ENCODE measurements at regions not wholly inside any gene's neighbourhood (a gene's known extent, or its start where the extent isn't known, plus 50 kb on each side); places are given as distances from the start of the nearest gene placed in this dataset.

- Histone ChIP-seq H3K9me3 (no peaks in the 10 kb centered on the region; the same call in 1 of the 2 replicates), H3K9ac (no peak overlapping the region), H3K27ac (ENCODE audit: low read depth in 2 of 2, low read length in 1 of 2) (no peak overlapping the region), H4K20me1 (ENCODE audit: insufficient read depth) (no peaks in the 10 kb centered on the region), H3K79me2 (ENCODE audit: insufficient read depth) (no peaks in the 10 kb centered on the region), H3K36me3 (replicated peaks in 1 of 2; ENCODE audit: control insufficient read depth in 1 of 2, insufficient read depth in 2 of 2, low read length in 1 of 2) (no peaks in the 10 kb centered on the region), H3F3A (replicated peaks; ENCODE audit: insufficient read depth) (no peaks in the 10 kb centered on the region), H3K4me2 (no peak overlapping the region), H3K9me2 (no peaks in the 10 kb centered on the region), H3K27me3 (ENCODE audit: insufficient read depth) (no peaks in the 10 kb centered on the region), H3K4me1 (ENCODE audit: control insufficient read depth in 1 of 2, insufficient read depth in 2 of 2, low read depth in 1 of 2, low read length in 1 of 2) (no peaks in the 10 kb centered on the region), H2AFZ (ENCODE audit: low read depth) (no peak overlapping the region), H3K4me3 (ENCODE audit: low read depth in 2 of 2, low read length in 1 of 2) (no peak overlapping the region)
- no peak for TF ChIP-seq NFIC (IDR thresholded peaks at IDR 0.05; ENCODE audit: borderline replicate concordance)
- no peak for DNase-seq
- 67% methylated on average over 1 of the region's 1 CpG for WGBS (ENCODE audit: low lambda C conversion rate)
- ChIA-PET POLR2A (no interaction called here), CTCF (no interaction called here)
Measured at GRCh38 chr4:11842620-11843263, 414.0 kb upstream of the HS3ST1 start.

GRCh38 chr4:11839889-11840288, 411.2 kb upstream of the HS3ST1 start:
- Histone ChIP-seq H3K9ac (no peak overlapping the region), H3K36me3 (replicated peaks in 1 of 2; ENCODE audit: control insufficient read depth in 1 of 2, insufficient read depth in 2 of 2, low read length in 1 of 2) (no peaks in the 10 kb centered on the region), H3K27ac (ENCODE audit: low read depth in 2 of 2, low read length in 1 of 2) (no peak overlapping the region), H3K4me3 (ENCODE audit: low read depth in 2 of 2, low read length in 1 of 2) (no peak overlapping the region), H3K9me2 (no peaks in the 10 kb centered on the region), H3K4me1 (ENCODE audit: control insufficient read depth in 1 of 2, insufficient read depth in 2 of 2, low read depth in 1 of 2, low read length in 1 of 2) (no peaks in the 10 kb centered on the region), H3F3A (replicated peaks; ENCODE audit: insufficient read depth) (no peaks in the 10 kb centered on the region), H3K79me2 (ENCODE audit: insufficient read depth) (no peaks in the 10 kb centered on the region), H3K9me3 (no peaks in the 10 kb centered on the region; the same call in 1 of the 2 replicates), H3K4me2 (no peak overlapping the region), H3K27me3 (ENCODE audit: insufficient read depth) (no peaks in the 10 kb centered on the region), H2AFZ (ENCODE audit: low read depth) (no peak overlapping the region), H4K20me1 (ENCODE audit: insufficient read depth) (no peaks in the 10 kb centered on the region)
- TF ChIP-seq YY1 (IDR thresholded peaks at IDR 0.05; ENCODE audit: low read depth) (no peak), NRF1 (IDR thresholded peaks at IDR 0.05; ENCODE audit: low read depth, low read length) (no peak), TAF1 (IDR thresholded peaks at IDR 0.05; ENCODE audit: borderline replicate concordance, low read depth, low read length) (no peak), TEAD4 (IDR thresholded peaks at IDR 0.05; ENCODE audit: borderline replicate concordance, insufficient read depth) (no peak), MXI1 (IDR thresholded peaks at IDR 0.05; ENCODE audit: low read depth, low read length) (no peak), FOXM1 (IDR thresholded peaks at IDR 0.05; ENCODE audit: low read depth) (no peak), CHD2 (IDR thresholded peaks at IDR 0.05; ENCODE audit: low read length, partially characterized antibody) (no peak)
- CTCF ChIA-PET = no interaction called here
- no peak for DNase-seq
- POLR2A ChIA-PET = no interaction called here

GRCh38 chr4:11831739-11832138, 403.0 kb upstream of the HS3ST1 start:
- Histone ChIP-seq H2AFZ (ENCODE audit: low read depth) (no peak overlapping the region), H3K79me2 (ENCODE audit: insufficient read depth) (no peaks in the 10 kb centered on the region), H3K9me2 (no peaks in the 10 kb centered on the region), H3K4me2 (no peak overlapping the region), H3K36me3 (replicated peaks in 1 of 2; ENCODE audit: control insufficient read depth in 1 of 2, insufficient read depth in 2 of 2, low read length in 1 of 2) (no peaks in the 10 kb centered on the region), H3K9me3 (peaks cover 7% of the 10 kb centered on the region), H4K20me1 (ENCODE audit: insufficient read depth) (no peaks in the 10 kb centered on the region), H3K4me1 (ENCODE audit: control insufficient read depth in 1 of 2, insufficient read depth in 2 of 2, low read depth in 1 of 2, low read length in 1 of 2) (no peaks in the 10 kb centered on the region), H3K9ac (no peak overlapping the region), H3K4me3 (ENCODE audit: low read depth in 2 of 2, low read length in 1 of 2) (no peak overlapping the region), H3F3A (replicated peaks; ENCODE audit: insufficient read depth) (no peaks in the 10 kb centered on the region), H3K27me3 (ENCODE audit: insufficient read depth) (no peaks in the 10 kb centered on the region), H3K27ac (ENCODE audit: low read depth in 2 of 2, low read length in 1 of 2) (no peak overlapping the region)
- CTCF ChIA-PET = no interaction called here
- no peak for DNase-seq
- TF ChIP-seq SIN3A (IDR thresholded peaks at IDR 0.05; ENCODE audit: borderline replicate concordance, low read depth, low read length) = no peak
- POLR2A ChIA-PET = no interaction called here
- WGBS (ENCODE audit: low lambda C conversion rate) = 23% methylated on average over 5 of the region's 5 CpGs
